LNCAP (cell line): ENCODE measurements at regions not wholly inside any gene's neighbourhood (a gene's known extent, or its start where the extent isn't known, plus 50 kb on each side); places are given as distances from the start of the nearest gene placed in this dataset.

Source experiments
- CTCF ChIP-seq: fragments of 450-650 bp; IDR thresholded peaks from 2 replicates; pipeline ENCODE4 v1.5.1; 2017; ENCODE audit warnings: mild to moderate bottlenecking

- no peak for TF ChIP-seq CTCF
Measured at GRCh38 chr13:50303963-50304721, 288.9 kb downstream of the KCNRG start.

- TF ChIP-seq CTCF = no peak
Measured at GRCh38 chr13:50306156-50306555, 290.9 kb downstream of the KCNRG start.

- TF ChIP-seq CTCF = no peak
Measured at GRCh38 chr13:50309318-50309717, 294.1 kb downstream of the KCNRG start.

DNA sequence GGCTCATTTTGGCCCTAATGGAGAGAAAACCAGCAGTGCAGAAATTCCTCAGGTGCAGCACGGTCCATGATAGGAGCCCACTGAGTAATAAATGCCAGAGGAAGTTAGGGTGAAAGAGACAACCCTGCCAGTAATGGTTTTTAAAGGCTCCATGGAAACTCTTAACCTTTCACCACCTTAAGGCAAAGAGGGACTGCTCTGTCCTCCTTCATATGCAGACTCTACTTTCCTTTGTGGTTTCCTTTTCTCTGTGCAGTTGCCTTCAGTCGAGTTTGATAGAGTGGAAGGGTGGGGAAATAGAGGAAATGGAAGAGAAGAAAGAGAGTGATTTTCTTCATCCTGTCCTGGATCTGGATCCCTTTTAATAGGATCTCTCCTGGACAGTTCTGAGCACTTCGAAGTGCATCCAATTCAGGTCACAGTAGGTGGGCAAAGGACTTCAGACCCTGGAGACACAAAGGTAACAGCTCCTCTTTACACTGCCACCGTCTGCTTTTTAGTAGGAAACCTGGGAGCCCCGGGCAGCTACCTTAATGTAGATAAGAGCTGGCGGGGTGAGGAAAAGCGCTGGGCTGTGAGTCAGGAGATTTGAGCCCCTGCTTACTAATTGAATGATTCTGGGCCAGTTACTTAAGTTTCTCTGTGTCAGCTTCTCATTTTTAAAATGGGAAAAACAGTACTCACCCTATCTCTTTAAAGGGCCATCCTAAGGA lies 294.8 kb downstream of the KCNRG start:
- TF ChIP-seq CTCF = no peak

DNA sequence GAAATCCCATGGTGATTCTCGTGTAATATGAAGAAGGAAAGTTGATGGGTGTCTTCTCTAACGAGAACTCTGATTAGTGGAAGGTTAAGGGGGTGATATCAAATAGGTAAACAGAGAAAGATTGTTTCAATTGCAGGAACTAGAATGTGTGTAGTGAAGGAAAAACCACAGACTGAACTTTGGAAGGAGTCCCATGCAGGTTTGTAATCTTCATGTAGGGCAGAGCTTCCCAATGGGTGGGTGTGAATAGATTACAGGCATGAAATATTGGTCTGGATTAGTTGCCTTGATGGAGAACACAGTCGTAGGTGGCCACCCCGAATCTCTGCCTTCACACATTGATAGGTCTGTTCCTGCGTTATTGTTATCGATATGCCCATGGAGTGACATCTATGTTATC lies 295.5 kb downstream of the KCNRG start:
- no peak for TF ChIP-seq CTCF

DNA sequence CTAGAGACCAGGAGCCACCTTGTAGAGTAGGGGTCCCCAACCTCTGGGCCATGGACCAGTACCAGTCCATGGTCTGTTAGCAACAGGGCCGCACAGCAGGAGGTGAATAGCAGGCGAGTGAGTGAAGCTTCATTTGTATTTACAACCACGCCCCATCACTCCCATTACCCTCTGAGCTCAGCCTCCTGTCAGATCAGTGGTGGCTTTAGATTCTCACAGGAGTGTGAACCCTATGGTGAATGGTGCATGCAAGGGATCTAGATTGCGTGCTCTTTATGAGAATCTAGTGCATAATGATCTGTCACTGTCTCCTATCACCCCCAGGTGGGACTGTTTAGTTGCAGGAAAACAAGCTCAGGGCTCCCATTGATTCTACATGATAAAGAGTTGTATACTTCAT lies 303.6 kb downstream of the KCNRG start:
- TF ChIP-seq CTCF = no peak

- no peak for TF ChIP-seq CTCF
Measured at GRCh38 chr13:50319635-50320255, 304.5 kb downstream of the KCNRG start.
